ENCODE measurements at regions not wholly inside any gene's neighbourhood (a gene's known extent, or its start where the extent isn't known, plus 50 kb on each side); places are given as distances from the start of the nearest gene placed in this dataset.
"Not testable (repeated sequence)": the region's sequence is repeated elsewhere in the genome, so short reads cannot be mapped to it uniquely, and the experiment has no call there.

GRCh38 chr6:134415194-134415593 is 97.3 kb upstream of the SGK1 start:
- Histone ChIP-seq H3K27me3 (ENCODE audit: control insufficient read depth in 5 of 5, insufficient read depth in 4 of 5, low read length in 5 of 5) (no peaks in the 10 kb centered on the region), H3K4me3 (ENCODE audit: low read depth in 1 of 5, low read length in 5 of 5) (no peak overlapping the region), H3K27ac (ENCODE audit: low read depth, low read length) (no peak overlapping the region), H3K36me3 (ENCODE audit: control insufficient read depth in 5 of 5, insufficient read depth in 5 of 5, low read length in 5 of 5) (no peaks in the 10 kb centered on the region), H3K9me3 (ENCODE audit: control insufficient read depth in 5 of 5, low read length in 5 of 5) (peaks cover 0 to 14% (median 7%) of the 10 kb centered on the region in 5 donors), H3K4me1 (ENCODE audit: control insufficient read depth in 5 of 5, insufficient read depth in 5 of 5, low read length in 5 of 5) (peaks cover 0 to 22% (median 11%) of the 10 kb centered on the region in 5 donors), H3K9ac (ENCODE audit: low read length in 5 of 5) (no peak overlapping the region)

- H3K27me3 ChIP-seq (ENCODE audit: control insufficient read depth in 5 of 5, insufficient read depth in 4 of 5, low read length in 5 of 5), result no peaks in the 10 kb centered on the region
- H3K27ac ChIP-seq (ENCODE audit: low read depth, low read length), result no peak overlapping the region
- no peak overlapping the region for H3K9ac ChIP-seq (ENCODE audit: low read length in 5 of 5)
- H3K4me3 ChIP-seq (ENCODE audit: low read depth in 1 of 5, low read length in 5 of 5), result no peak overlapping the region
- H3K36me3 ChIP-seq (ENCODE audit: control insufficient read depth in 5 of 5, insufficient read depth in 5 of 5, low read length in 5 of 5), result no peaks in the 10 kb centered on the region
- H3K4me1 ChIP-seq (ENCODE audit: control insufficient read depth in 5 of 5, insufficient read depth in 5 of 5, low read length in 5 of 5), result peaks cover 0 to 25% (median 13%) of the 10 kb centered on the region in 5 donors
- H3K9me3 ChIP-seq (ENCODE audit: control insufficient read depth in 5 of 5, low read length in 5 of 5), result peaks cover 0 to 14% (median 7%) of the 10 kb centered on the region in 5 donors
These were observed 96.9 kb upstream of the SGK1 start for GRCh38 chr6:134414793-134415192.

GRCh38 chr6:134413241-134413643 is 95.3 kb upstream of the SGK1 start:
- Histone ChIP-seq H3K4me1 (ENCODE audit: control insufficient read depth in 5 of 5, insufficient read depth in 5 of 5, low read length in 5 of 5) (peaks cover 0 to 25% (median 13%) of the 10 kb centered on the region in 5 donors), H3K27ac (ENCODE audit: low read depth, low read length) (no peak overlapping the region), H3K9me3 (ENCODE audit: control insufficient read depth in 5 of 5, low read length in 5 of 5) (peaks cover 0 to 14% (median 7%) of the 10 kb centered on the region in 5 donors), H3K27me3 (ENCODE audit: control insufficient read depth in 5 of 5, insufficient read depth in 4 of 5, low read length in 5 of 5) (no peaks in the 10 kb centered on the region), H3K9ac (ENCODE audit: low read length in 5 of 5) (no peak overlapping the region), H3K36me3 (ENCODE audit: control insufficient read depth in 5 of 5, insufficient read depth in 5 of 5, low read length in 5 of 5) (no peaks in the 10 kb centered on the region), H3K4me3 (ENCODE audit: low read depth in 1 of 5, low read length in 5 of 5) (no peak overlapping the region)

GRCh38 chr6:134410541-134410940 is 92.6 kb upstream of the SGK1 start:
- Histone ChIP-seq H3K27me3 (ENCODE audit: control insufficient read depth in 5 of 5, insufficient read depth in 4 of 5, low read length in 5 of 5) (no peaks in the 10 kb centered on the region), H3K9ac (ENCODE audit: low read length in 5 of 5) (no peak overlapping the region), H3K4me3 (ENCODE audit: low read depth in 1 of 5, low read length in 5 of 5) (no peak overlapping the region), H3K9me3 (ENCODE audit: control insufficient read depth in 5 of 5, low read length in 5 of 5) (peaks cover 0 to 14% (median 7%) of the 10 kb centered on the region in 5 donors), H3K36me3 (ENCODE audit: control insufficient read depth in 5 of 5, insufficient read depth in 5 of 5, low read length in 5 of 5) (no peaks in the 10 kb centered on the region), H3K27ac (ENCODE audit: low read depth, low read length) (peak overlapping the region; percentile 13), H3K4me1 (ENCODE audit: control insufficient read depth in 5 of 5, insufficient read depth in 5 of 5, low read length in 5 of 5) (peaks cover 0 to 24% (median 13%) of the 10 kb centered on the region in 5 donors)

- Histone ChIP-seq H3K9ac (ENCODE audit: low read length in 5 of 5) (no peak overlapping the region), H3K27me3 (ENCODE audit: control insufficient read depth in 5 of 5, insufficient read depth in 4 of 5, low read length in 5 of 5) (no peaks in the 10 kb centered on the region), H3K4me1 (ENCODE audit: control insufficient read depth in 5 of 5, insufficient read depth in 5 of 5, low read length in 5 of 5) (peaks cover 0 to 18% (median 11%) of the 10 kb centered on the region in 5 donors), H3K36me3 (ENCODE audit: control insufficient read depth in 5 of 5, insufficient read depth in 5 of 5, low read length in 5 of 5) (no peaks in the 10 kb centered on the region), H3K9me3 (ENCODE audit: control insufficient read depth in 5 of 5, low read length in 5 of 5) (peaks cover 0 to 9% (median 3%) of the 10 kb centered on the region in 5 donors), H3K27ac (ENCODE audit: low read depth, low read length) (no peak overlapping the region), H3K4me3 (ENCODE audit: low read depth in 1 of 5, low read length in 5 of 5) (no peak overlapping the region)
These were observed 89.9 kb upstream of the SGK1 start for GRCh38 chr6:134407791-134408190.

- Histone ChIP-seq H3K9me3 (ENCODE audit: control insufficient read depth in 5 of 5, low read length in 5 of 5) (peaks cover 0 to 5% (median 0%) of the 10 kb centered on the region in 5 donors), H3K9ac (ENCODE audit: low read length in 5 of 5) (no peak overlapping the region), H3K4me3 (ENCODE audit: low read depth in 1 of 5, low read length in 5 of 5) (no peak overlapping the region), H3K36me3 (ENCODE audit: control insufficient read depth in 5 of 5, insufficient read depth in 5 of 5, low read length in 5 of 5) (no peaks in the 10 kb centered on the region), H3K27ac (ENCODE audit: low read depth, low read length) (no peak overlapping the region), H3K4me1 (ENCODE audit: control insufficient read depth in 5 of 5, insufficient read depth in 5 of 5, low read length in 5 of 5) (peaks cover 0 to 14% (median 11%) of the 10 kb centered on the region in 5 donors), H3K27me3 (ENCODE audit: control insufficient read depth in 5 of 5, insufficient read depth in 4 of 5, low read length in 5 of 5) (no peaks in the 10 kb centered on the region)
These were observed 88.4 kb upstream of the SGK1 start for GRCh38 chr6:134406311-134406710.

GRCh38 chr6:134405386-134406087 is 87.6 kb upstream of the SGK1 start:
- no peaks in the 10 kb centered on the region for H3K9me3 ChIP-seq (ENCODE audit: control insufficient read depth in 5 of 5, low read length in 5 of 5)
- no peaks in the 10 kb centered on the region for H3K27me3 ChIP-seq (ENCODE audit: control insufficient read depth in 5 of 5, insufficient read depth in 4 of 5, low read length in 5 of 5)
- no peak overlapping the region for H3K27ac ChIP-seq (ENCODE audit: low read depth, low read length)
- H3K9ac ChIP-seq (ENCODE audit: low read length in 5 of 5), result no peak overlapping the region
- no peak overlapping the region for H3K4me3 ChIP-seq (ENCODE audit: low read depth in 1 of 5, low read length in 5 of 5)
- peaks cover 0 to 12% (median 10%) of the 10 kb centered on the region in 5 donors for H3K4me1 ChIP-seq (ENCODE audit: control insufficient read depth in 5 of 5, insufficient read depth in 5 of 5, low read length in 5 of 5)
- no peaks in the 10 kb centered on the region for H3K36me3 ChIP-seq (ENCODE audit: control insufficient read depth in 5 of 5, insufficient read depth in 5 of 5, low read length in 5 of 5)

- not testable (repeated sequence) for H3K9ac ChIP-seq (ENCODE audit: low read length in 5 of 5); H3K36me3 ChIP-seq (ENCODE audit: control insufficient read depth in 5 of 5, insufficient read depth in 5 of 5, low read length in 5 of 5); H3K27me3 ChIP-seq (ENCODE audit: control insufficient read depth in 5 of 5, insufficient read depth in 4 of 5, low read length in 5 of 5); H3K4me1 ChIP-seq (ENCODE audit: control insufficient read depth in 5 of 5, insufficient read depth in 5 of 5, low read length in 5 of 5); H3K4me3 ChIP-seq (ENCODE audit: low read depth in 1 of 5, low read length in 5 of 5); H3K9me3 ChIP-seq (ENCODE audit: control insufficient read depth in 5 of 5, low read length in 5 of 5); H3K27ac ChIP-seq (ENCODE audit: low read depth, low read length)
These were observed 85.4 kb upstream of the SGK1 start for GRCh38 chr6:134403312-134403711.

GRCh38 chr6:134402372-134402984 is 84.6 kb upstream of the SGK1 start:
- Histone ChIP-seq H3K4me1 (ENCODE audit: control insufficient read depth in 5 of 5, insufficient read depth in 5 of 5, low read length in 5 of 5) (peaks cover 0 to 5% (median 4%) of the 10 kb centered on the region in 5 donors), H3K9ac (ENCODE audit: low read length in 5 of 5) (no peak overlapping the region), H3K27ac (ENCODE audit: low read depth, low read length) (no peak overlapping the region), H3K36me3 (ENCODE audit: control insufficient read depth in 5 of 5, insufficient read depth in 5 of 5, low read length in 5 of 5) (no peaks in the 10 kb centered on the region), H3K27me3 (ENCODE audit: control insufficient read depth in 5 of 5, insufficient read depth in 4 of 5, low read length in 5 of 5) (no peaks in the 10 kb centered on the region), H3K9me3 (ENCODE audit: control insufficient read depth in 5 of 5, low read length in 5 of 5) (no peaks in the 10 kb centered on the region), H3K4me3 (ENCODE audit: low read depth in 1 of 5, low read length in 5 of 5) (no peak overlapping the region)

- no peaks in the 10 kb centered on the region for H3K27me3 ChIP-seq (ENCODE audit: control insufficient read depth in 5 of 5, insufficient read depth in 4 of 5, low read length in 5 of 5)
- H3K9ac ChIP-seq (ENCODE audit: low read length in 5 of 5), result no peak overlapping the region
- H3K9me3 ChIP-seq (ENCODE audit: control insufficient read depth in 5 of 5, low read length in 5 of 5), result no peaks in the 10 kb centered on the region
- no peak overlapping the region for H3K27ac ChIP-seq (ENCODE audit: low read depth, low read length)
- H3K4me3 ChIP-seq (ENCODE audit: low read depth in 1 of 5, low read length in 5 of 5), result no peak overlapping the region
- H3K36me3 ChIP-seq (ENCODE audit: control insufficient read depth in 5 of 5, insufficient read depth in 5 of 5, low read length in 5 of 5), result no peaks in the 10 kb centered on the region
- peaks cover 0 to 5% (median 4%) of the 10 kb centered on the region in 5 donors for H3K4me1 ChIP-seq (ENCODE audit: control insufficient read depth in 5 of 5, insufficient read depth in 5 of 5, low read length in 5 of 5)
These were observed 83.0 kb upstream of the SGK1 start for GRCh38 chr6:134400941-134401340.

Measured in subcutaneous abdominal adipose tissue (tissue), 5 donors.